DOHH2 (cell line): ENCODE measurements at regions not wholly inside any gene's neighbourhood (a gene's known extent, or its start where the extent isn't known, plus 50 kb on each side); places are given as distances from the start of the nearest gene placed in this dataset.
"Not testable (repeated sequence)": the region's sequence is repeated elsewhere in the genome, so short reads cannot be mapped to it uniquely, and the experiment has no call there.

Source experiments
- H3F3A ChIP-seq: fragments of 200-600 bp; sonication (generic), shearing (Covaris generic); 2 replicates; pipeline ENCODE4 v1.6.0; 2016; ENCODE audit warnings: antibody characterized with exemption, mild to moderate bottlenecking; ENCODE audit not compliant: control insufficient read depth, insufficient read depth
- H3K27ac ChIP-seq: fragments of 200-600 bp; sonication (generic); 2 replicates; pipeline ENCODE4 v1.5.1; 2014; ENCODE audit warnings: low read depth, mild to moderate bottlenecking, low read length, moderate library complexity
- H3K27me3 ChIP-seq: fragments of 200-600 bp; sonication (generic); 2 replicates; pipeline ENCODE4 v1.6.1; 2014; ENCODE audit warnings: mild to moderate bottlenecking, low read length, mixed read lengths; ENCODE audit not compliant: control insufficient read depth
- H3K36me3 ChIP-seq: fragments of 200-600 bp; sonication (generic); 2 replicates; pipeline ENCODE4 v1.6.1; 2014; ENCODE audit warnings: mild to moderate bottlenecking, low read length, moderate library complexity, mixed read lengths; ENCODE audit not compliant: control insufficient read depth
- H3K4me1 ChIP-seq: fragments of 200-600 bp; sonication (generic); 2 replicates; pipeline ENCODE4 v1.6.1; 2014; ENCODE audit warnings: mild to moderate bottlenecking, low read length, mixed read lengths; ENCODE audit not compliant: control insufficient read depth
- H3K4me2 ChIP-seq: fragments of 200-600 bp; sonication (generic); 2 replicates; pipeline ENCODE4 v1.6.0; 2014; ENCODE audit warnings: mild to moderate bottlenecking, low read length, moderate library complexity
- H3K4me3 ChIP-seq: fragments of 200-600 bp; sonication (generic); 2 replicates; pipeline ENCODE4 v1.5.1; 2014; ENCODE audit warnings: mild to moderate bottlenecking, low read length, mixed read lengths
- H3K79me2 ChIP-seq: fragments of 200-600 bp; sonication (generic); 2 replicates; pipeline ENCODE4 v1.6.1; 2014; ENCODE audit warnings: mild to moderate bottlenecking, low read length, mixed read lengths; ENCODE audit not compliant: control insufficient read depth
- H3K9me2 ChIP-seq: fragments of 200-600 bp; sonication (generic); replicated peaks from 2 replicates; pipeline ENCODE4 v1.6.1; 2014; ENCODE audit warnings: mild to moderate bottlenecking, low read length, mixed read lengths; ENCODE audit not compliant: control insufficient read depth
- H3K9me3 ChIP-seq: fragments of 200-600 bp; sonication (generic); 2 replicates; pipeline ENCODE4 v1.6.1; 2014; ENCODE audit warnings: antibody characterized with exemption, low read length, mixed read lengths; ENCODE audit not compliant: control insufficient read depth, insufficient read depth
- H4K20me1 ChIP-seq: fragments of 200-600 bp; sonication (generic); 2 replicates; pipeline ENCODE4 v1.6.0; 2014; ENCODE audit warnings: low read depth, mild to moderate bottlenecking, antibody characterized with exemption, low read length, moderate library complexity; ENCODE audit not compliant: control insufficient read depth, insufficient read depth
- CTCF ChIP-seq: fragments of 200-600 bp; sonication (generic); IDR thresholded peaks from one replicate; pipeline ENCODE4 v1.5.1; 2014; ENCODE audit warnings: antibody characterized with exemption, mild to moderate bottlenecking, low read depth, low read length; ENCODE audit not compliant: poor library complexity, severe bottlenecking
- EZH2phosphoT487 ChIP-seq: fragments of 200-600 bp; sonication (generic); IDR thresholded peaks from 2 replicates; pipeline ENCODE4 v1.6.1; 2017; ENCODE audit warnings: borderline replicate concordance, mild to moderate bottlenecking, antibody characterized with exemption, low read length, moderate library complexity, mixed read lengths

GRCh38 chr5:82942083-82942881, 134.9 kb downstream of the TMEM167A start:
- no peak overlapping the region for H3K4me3 ChIP-seq
- TF ChIP-seq EZH2phosphoT487: no peak
- TF ChIP-seq CTCF: no peak
- H3K9me3 ChIP-seq: no peaks in the 10 kb centered on the region
- no peaks in the 10 kb centered on the region for H3K79me2 ChIP-seq
- no peaks in the 10 kb centered on the region for H3K36me3 ChIP-seq
- no peaks in the 10 kb centered on the region for H3K4me1 ChIP-seq
- H3K27ac ChIP-seq: no peak overlapping the region
- no peaks in the 10 kb centered on the region for H3K9me2 ChIP-seq
- H3F3A ChIP-seq: no peaks in the 10 kb centered on the region
- no peaks in the 10 kb centered on the region for H4K20me1 ChIP-seq
- H3K27me3 ChIP-seq: no peaks in the 10 kb centered on the region
- no peak overlapping the region for H3K4me2 ChIP-seq

GRCh38 chr5:82938901-82939725, 138.1 kb downstream of the TMEM167A start:
- H3K27ac ChIP-seq: no peak overlapping the region
- no peaks in the 10 kb centered on the region for H3F3A ChIP-seq
- no peaks in the 10 kb centered on the region for H3K36me3 ChIP-seq
- no peaks in the 10 kb centered on the region for H3K27me3 ChIP-seq
- H3K9me3 ChIP-seq: no peaks in the 10 kb centered on the region
- no peak for TF ChIP-seq EZH2phosphoT487
- TF ChIP-seq CTCF: no peak
- no peak overlapping the region for H3K4me2 ChIP-seq
- H3K9me2 ChIP-seq: no peaks in the 10 kb centered on the region
- no peaks in the 10 kb centered on the region for H3K79me2 ChIP-seq
- H3K4me1 ChIP-seq: no peaks in the 10 kb centered on the region
- no peak overlapping the region for H3K4me3 ChIP-seq
- no peaks in the 10 kb centered on the region for H4K20me1 ChIP-seq

- H3K4me2 ChIP-seq, H3K79me2 ChIP-seq, H3F3A ChIP-seq, H3K4me1 ChIP-seq, H3K9me2 ChIP-seq, H3K27me3 ChIP-seq, H3K27ac ChIP-seq, H3K9me3 ChIP-seq, H4K20me1 ChIP-seq, H3K36me3 ChIP-seq, H3K4me3 ChIP-seq: not testable (repeated sequence)
These were observed 144.5 kb downstream of the TMEM167A start for GRCh38 chr5:82932473-82933220.
